22Rv1 (cell line): ENCODE measurements at regions not wholly inside any gene's neighbourhood (a gene's known extent, or its start where the extent isn't known, plus 50 kb on each side); places are given as distances from the start of the nearest gene placed in this dataset.

Experiments
- H3K27ac ChIP-seq: fragments of 450-650 bp; 2 replicates; pipeline ENCODE4 v1.5.1; 2017
- CTCF ChIP-seq: fragments of 450-650 bp; IDR thresholded peaks from 2 replicates; pipeline ENCODE4 v1.5.1; 2017; ENCODE audit warnings: mild to moderate bottlenecking
- ZFX ChIP-seq: fragments of 450-650 bp; IDR thresholded peaks from 2 replicates; pipeline ENCODE4 v1.6.1; 2017; ENCODE audit warnings: antibody characterized with exemption, borderline replicate concordance

- no peak for TF ChIP-seq ZFX
- no peak for TF ChIP-seq CTCF
- H3K27ac ChIP-seq = no peak overlapping the region
Observed at GRCh38 chr1:47576758-47577115, 138.9 kb downstream of the FOXD2 start.

- no peak for TF ChIP-seq CTCF
- TF ChIP-seq ZFX = no peak
- no peak overlapping the region for H3K27ac ChIP-seq
Observed at GRCh38 chr1:47577303-47578025, 139.6 kb downstream of the FOXD2 start.

GRCh38 chr1:47578026-47578720 is 140.3 kb downstream of the FOXD2 start:
- no peak overlapping the region for H3K27ac ChIP-seq
- TF ChIP-seq ZFX = no peak
- TF ChIP-seq CTCF = no peak

- no peak overlapping the region for H3K27ac ChIP-seq
- TF ChIP-seq CTCF (no peak), ZFX (no peak)
Observed at GRCh38 chr1:47578721-47579419, 141.0 kb downstream of the FOXD2 start.

- no peak overlapping the region for H3K27ac ChIP-seq
- TF ChIP-seq ZFX (no peak), CTCF (no peak)
Observed at GRCh38 chr1:47579809-47580208, 142.0 kb downstream of the FOXD2 start.

- H3K27ac ChIP-seq = no peak overlapping the region
- TF ChIP-seq ZFX (no peak), CTCF (no peak)
Observed at GRCh38 chr1:47580451-47580995, 142.7 kb downstream of the FOXD2 start.
